ENCODE measurements at regions not wholly inside any gene's neighbourhood (a gene's known extent, or its start where the extent isn't known, plus 50 kb on each side); places are given as distances from the start of the nearest gene placed in this dataset.

DNA sequence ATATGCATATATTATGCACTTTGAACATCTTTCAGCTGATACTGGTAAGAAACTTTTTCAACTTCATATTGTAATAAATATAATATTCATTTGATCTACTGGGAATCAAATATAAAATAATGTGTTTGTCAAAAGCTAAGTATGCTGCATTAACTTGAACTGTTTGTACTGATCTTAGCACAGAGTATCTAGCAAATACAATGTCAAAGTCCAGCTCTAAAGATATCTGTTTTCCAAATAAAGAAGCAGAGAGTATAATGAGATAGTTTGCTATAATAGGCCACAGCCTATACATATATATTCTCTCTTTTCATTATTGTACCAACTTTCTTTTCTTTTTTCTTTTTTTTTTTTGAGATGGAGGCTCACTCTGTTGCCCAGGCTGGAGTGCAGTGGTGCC is 417.0 kb downstream of the TMEM161B start:
- no peak for DNase-seq

- no peak for DNase-seq
These were observed 417.8 kb downstream of the TMEM161B start for GRCh38 chr5:87850843-87851242.

DNA sequence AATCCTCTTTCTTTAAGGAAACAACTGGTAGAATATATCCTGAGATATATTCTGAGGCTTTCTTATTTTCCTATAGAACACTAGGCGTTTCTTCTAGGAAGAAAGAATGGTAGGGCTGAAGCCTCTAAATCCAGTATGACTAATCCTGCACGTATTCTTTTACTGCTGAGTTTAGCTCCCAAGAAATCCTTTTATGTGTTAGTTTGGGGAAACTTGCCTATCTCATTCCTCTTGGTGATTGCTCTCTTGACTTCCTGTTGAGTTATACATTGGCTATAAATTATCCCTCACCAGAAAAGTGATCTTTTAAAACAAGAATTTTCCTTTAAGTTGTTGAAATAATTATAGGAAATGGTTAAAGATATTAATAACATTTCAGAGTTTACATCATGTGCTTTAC is 422.9 kb downstream of the TMEM161B start:
- no peak for DNase-seq

DNA sequence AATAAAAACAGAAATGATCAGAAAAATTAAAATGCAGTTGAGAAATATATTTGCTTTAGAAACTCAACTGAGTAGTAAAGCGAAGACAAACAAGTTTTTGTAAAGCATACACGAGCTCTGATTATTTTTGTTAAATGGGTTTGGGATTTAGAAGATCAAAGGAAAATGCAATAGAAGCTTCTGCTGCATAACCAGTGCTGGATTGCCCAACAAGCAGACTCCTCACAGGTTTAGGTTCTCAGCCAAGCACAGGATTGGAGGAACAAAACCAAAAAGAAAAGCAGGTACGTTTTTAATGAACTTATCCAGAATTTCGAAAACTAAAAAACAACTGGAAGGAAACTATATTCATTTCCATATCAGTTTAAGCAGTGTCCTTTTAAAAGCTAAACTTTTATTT is 423.8 kb downstream of the TMEM161B start:
- DNase-seq: no peak

GRCh38 chr5:87844449-87844848 is 424.2 kb downstream of the TMEM161B start:
- DNase-seq: no peak

DNA sequence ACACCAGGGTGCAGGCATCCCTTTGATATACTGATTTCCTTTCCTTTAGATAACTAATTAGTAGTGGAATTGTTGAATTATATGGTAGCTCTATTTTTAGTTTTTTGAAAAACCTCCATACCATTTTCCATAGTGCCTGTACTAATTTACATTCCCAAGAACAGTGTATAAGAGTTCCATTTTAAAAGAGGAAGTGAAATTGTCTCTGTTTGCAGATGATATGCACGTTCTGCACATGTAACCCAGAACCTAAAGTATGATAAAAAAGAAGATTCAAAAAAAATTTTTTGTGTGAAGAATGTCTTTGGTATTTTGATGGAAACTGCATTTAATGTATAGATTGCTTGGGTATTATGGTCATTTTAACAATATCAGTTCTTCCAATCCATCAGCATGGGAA is 424.0 kb upstream of the CCNH start:
- no peak for DNase-seq

GRCh38 chr5:87831499-87831898 is 418.8 kb upstream of the CCNH start:
- no peak for DNase-seq

DNA sequence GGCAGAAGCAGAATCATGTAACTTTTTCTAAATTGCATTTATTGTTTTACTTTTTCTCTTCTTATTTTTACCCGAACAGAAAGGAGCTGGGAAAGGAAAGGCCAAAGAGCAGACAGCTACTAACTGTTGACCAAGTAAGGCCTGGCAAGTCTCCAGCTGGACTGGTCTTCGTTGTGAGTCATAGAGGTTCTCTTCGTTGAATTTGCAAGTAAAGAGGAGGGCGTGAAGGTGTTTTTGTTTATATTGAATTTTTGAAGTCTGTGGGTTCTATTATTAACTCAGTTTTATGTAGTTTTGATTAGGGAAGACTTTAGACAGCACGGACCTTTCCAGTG is 416.5 kb upstream of the CCNH start:
- no peak for DNase-seq

- no peak for DNase-seq
These were observed 416.0 kb upstream of the CCNH start for GRCh38 chr5:87828545-87829216.

GRCh38 chr5:87827539-87827938 is 414.8 kb upstream of the CCNH start:
- DNase-seq: no peak

DNA sequence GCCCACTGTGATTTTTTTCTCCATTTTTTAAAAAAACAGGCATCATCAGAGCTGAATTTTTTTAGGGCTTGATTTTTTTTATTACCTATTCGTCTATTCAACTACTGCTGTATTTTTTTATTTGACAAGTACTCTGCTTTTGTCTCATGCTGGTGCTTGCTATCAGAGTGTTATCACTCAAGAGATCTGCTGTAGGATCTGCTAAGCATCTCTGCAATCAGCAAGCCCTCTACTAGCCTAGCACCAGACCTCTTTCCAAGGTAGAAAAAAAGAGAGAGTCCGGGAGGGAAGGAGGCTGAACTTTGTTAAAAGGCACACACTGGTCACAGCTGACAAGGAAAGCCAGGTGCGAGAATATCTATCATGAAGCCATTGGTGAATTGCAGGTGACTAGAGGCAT is 413.8 kb upstream of the CCNH start:
- no peak for DNase-seq

GRCh38 chr5:87825583-87825982 is 412.9 kb upstream of the CCNH start:
- no peak for DNase-seq

DNA sequence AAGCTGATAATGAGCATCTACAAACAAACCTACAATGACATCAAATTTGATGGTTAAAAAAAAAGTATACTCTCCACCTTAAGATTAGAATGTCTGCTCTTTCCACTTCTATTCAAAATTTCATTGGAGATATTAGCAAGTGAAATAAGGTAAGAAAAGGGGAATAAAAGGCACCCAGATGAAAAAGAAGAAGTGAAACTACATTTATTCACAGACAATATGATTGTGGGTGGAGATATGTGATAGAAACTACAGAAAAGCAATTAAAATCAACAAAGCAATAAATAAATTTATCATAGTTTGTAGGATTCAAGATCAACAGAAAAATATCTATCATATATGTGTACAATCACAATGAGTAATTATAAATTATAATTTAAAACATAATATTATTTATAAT is 395.1 kb upstream of the CCNH start:
- DNase-seq: no peak

DNA sequence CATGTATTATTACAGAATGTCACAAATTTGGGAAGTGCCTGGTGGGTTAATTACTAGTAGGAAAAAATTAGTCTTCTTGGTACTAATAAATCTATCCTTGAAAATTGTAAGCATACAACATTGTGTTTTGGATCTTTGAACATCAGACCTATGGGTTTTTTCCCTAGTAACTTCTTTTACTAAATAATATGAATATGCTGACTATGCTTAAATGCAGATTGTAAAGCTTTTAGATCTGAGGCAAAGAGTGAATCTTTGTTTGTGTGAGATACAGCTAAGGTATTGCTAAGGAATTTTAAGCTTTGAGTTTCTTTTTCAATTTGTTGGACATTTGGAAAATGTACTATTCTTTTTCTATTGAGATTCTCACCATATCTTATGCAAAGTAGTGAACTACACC is 390.6 kb upstream of the CCNH start:
- DNase-seq: no peak

DNA sequence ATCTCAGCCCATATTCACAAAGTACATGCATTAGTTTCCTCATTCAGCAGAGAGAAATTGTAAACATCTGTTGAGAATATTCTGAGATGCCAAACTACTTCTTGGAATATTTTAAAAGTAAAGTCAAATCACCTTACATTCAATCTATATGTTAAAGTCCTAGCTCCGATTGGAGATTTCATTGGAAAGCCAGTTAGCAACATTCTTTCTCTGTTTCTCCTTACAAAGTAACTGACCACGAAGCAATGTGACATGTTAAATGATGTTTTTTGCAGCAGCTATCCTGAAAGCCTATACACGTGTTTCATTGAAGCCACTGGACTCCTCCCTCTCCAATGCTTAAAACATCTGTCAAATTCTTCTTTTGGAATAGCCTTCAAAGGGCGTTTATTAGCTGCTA is 379.1 kb upstream of the CCNH start:
- no peak for DNase-seq

- DNase-seq: no peak
These were observed 375.7 kb upstream of the CCNH start for GRCh38 chr5:87788416-87788815.

DNA sequence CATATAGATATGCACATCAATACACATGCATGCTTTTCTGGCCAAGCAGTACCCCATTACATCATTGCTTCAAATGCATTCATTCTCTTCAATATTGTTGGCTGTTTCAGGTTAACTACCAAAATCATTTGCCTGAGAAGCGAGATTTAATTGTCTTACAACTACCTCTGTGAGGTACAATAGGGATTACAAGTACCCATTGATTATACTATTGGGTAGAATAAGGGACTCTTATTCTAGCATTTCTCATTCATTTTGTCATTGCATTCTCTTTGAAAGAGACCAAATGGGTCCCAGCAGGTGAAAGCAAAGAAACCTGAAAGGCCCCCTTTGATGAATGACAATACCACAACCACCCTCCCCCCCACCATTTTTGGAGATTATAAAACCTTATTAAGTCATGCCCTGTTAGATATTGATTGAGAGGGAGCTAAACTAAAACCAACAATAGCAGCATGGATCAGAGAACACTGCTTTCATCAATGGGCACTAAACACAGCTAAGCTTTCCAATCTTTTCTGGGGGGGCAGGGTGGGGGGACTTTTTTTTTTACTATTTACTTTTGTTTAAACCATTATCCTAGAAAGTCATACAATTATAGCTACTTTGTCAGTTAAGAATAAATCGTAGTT is 375.0 kb upstream of the CCNH start:
- DNase-seq: no peak

DNA sequence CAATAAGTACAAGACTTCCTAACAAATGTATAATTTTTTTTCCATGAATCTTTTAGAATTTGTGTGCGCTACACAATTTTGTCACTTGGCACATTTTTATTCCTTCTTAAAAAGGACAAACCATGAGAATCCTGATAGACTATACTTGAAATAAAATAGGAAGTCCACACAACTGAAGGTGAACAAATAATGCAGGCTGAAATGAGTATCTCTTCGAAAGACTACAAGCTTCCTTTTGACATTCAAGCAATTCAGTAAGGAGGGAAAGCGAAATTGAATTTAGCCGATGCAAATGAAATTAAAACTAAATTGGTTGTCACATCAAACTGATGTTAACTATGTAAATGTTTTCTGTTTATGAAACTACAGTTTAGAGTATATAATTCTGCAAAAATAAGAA is 374.4 kb upstream of the CCNH start:
- DNase-seq: no peak

DNA sequence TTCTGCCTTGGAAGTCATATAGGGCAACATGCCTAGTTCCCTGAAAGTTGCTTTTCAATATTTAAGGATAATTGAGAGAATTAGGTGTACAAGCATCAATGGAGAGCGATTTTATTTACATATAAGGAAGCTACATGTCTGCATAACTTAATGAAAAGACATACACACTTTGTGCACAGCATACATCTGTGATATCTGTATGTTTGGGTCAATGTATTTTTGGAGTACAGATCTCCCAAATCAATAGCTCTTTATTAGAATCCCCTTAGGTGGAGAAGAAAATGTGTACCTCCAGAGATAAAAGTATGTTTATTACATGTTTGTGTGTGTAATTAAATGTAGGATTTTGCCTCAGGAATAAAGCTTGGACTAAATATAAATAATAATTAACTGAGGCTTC is 373.7 kb upstream of the CCNH start:
- no peak for DNase-seq

DNA sequence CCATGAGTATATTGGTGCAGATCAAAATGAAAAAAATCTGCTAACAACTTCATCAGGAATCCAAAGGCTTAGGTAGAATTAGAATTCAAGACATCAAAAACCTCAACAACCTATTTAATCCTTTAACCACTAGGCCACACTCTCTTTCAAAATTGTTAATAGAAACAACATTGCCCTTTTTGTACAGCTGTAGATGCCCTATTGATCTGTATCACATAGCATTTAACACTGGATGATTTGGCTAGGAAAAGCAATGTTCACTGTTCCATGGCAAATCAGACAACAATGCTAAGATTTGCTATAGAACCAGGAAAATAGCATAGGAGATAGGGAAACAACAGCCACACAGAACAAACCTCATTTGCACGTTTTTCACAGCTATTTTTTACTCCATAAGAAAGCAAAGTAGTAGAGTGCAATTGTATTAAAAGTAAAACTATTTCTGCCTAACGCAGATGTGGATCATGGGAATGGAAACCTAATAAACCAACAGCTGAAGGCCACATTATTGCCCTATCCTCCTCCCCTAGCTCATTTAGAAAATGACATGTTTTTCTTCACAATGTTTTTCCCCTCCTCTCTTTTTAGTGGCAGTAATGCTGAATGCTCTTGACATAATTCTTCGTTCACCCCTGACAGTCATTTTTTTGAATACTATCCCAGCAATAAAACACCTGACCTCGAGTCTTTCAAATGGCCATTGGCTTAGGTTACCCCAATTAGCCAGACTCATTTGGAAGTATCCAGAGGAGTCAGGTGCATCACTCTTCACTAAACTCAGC is 373.0 kb upstream of the CCNH start:
- DNase-seq: no peak

- DNase-seq: no peak
These were observed 372.3 kb upstream of the CCNH start for GRCh38 chr5:87784879-87785495.

DNA sequence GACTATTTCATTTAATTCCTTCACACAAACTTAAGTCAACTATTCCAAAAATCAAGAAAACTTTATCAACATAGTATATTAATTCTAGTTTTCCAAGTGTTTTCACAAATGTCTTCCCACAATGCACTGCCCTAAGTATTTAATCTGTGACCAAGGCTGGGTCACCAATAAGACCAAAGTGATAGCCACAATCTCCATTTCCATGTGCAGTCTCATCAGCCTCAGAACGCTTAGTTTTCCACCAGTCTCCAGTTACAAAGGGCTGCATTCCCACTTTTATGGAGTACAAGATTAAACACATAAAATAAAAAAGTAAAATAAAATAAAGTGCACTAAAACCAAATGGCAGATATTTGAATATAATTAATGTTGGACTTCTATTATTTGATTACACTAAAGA is 371.6 kb upstream of the CCNH start:
- DNase-seq: no peak

DNA sequence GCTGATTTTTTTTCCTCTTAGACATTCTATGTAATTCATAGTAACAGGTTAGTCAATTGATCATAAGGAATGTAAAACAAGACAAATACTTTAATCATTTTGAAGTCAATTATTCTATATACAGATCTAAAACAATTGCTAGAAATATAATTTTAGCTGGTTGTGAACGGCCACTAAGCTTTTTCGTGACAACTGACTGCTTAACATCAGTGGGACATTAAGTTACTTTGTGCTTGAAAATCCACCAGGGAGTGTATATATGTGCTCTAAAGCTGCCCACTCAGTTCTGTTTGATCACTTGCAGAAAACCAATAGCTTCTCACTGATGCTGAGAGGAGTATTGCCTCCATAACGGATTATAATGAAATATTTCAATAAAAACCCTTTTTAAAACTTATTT is 370.2 kb upstream of the CCNH start:
- no peak for DNase-seq

GRCh38 chr5:87781976-87782375 is 369.2 kb upstream of the CCNH start:
- no peak for DNase-seq

Data from CD4-positive, alpha-beta T cell treated with Interferon gamma for 1 hour (primary cell).